ENCODE measurements at regions not wholly inside any gene's neighbourhood (a gene's known extent, or its start where the extent isn't known, plus 50 kb on each side); places are given as distances from the start of the nearest gene placed in this dataset.
"Not testable (repeated sequence)": the region's sequence is repeated elsewhere in the genome, so short reads cannot be mapped to it uniquely, and the experiment has no call there.

GRCh38 chr2:158866082-158866481 is 71.0 kb downstream of the DAPL1 start:
- not testable (repeated sequence) for DNase-seq

- not testable (repeated sequence) for DNase-seq
Measured at GRCh38 chr2:158867531-158868191, 72.5 kb downstream of the DAPL1 start.

DNA sequence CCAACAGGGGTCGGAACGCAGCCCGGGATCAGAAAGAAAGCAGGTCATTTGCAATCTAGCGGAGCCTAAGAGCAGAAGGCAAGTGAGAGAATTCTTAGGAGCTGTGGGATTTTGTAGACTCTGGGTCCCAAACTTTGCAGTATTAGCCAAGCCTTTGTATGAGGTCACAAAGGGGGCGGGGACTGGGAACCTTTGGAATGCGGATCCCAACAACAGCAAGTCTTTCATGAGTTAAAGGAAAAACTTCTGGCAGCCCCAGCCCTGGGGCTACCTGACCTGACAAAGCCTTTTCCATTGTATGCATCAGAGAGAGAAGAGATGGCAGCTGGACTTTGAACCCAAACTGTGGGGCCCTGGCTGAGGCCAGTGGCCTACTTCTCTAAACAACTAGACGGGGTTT is 73.3 kb downstream of the DAPL1 start:
- not testable (repeated sequence) for DNase-seq

GRCh38 chr2:158869122-158869521 is 74.0 kb downstream of the DAPL1 start:
- DNase-seq = not testable (repeated sequence)

DNA sequence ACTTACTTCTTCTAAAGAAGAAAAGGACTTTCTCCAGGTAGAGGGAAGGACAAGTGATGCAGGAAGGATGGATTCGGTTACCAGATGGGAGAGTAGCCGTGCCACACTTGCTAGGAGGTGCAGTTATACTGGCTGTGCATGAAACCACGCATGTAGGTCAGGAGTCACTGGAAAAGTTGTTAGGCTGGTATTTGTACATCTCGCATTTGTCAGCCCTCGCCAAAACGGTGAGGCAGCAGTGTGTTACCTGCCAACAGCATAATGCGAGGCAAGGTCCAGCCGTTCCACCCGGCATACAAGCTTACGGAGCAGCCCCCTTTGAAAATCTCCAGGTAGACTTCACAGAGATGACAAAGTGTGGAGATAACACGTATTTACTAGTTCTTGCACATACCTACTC is 74.5 kb downstream of the DAPL1 start:
- not testable (repeated sequence) for DNase-seq

GRCh38 chr2:158878003-158878402 is 82.9 kb downstream of the DAPL1 start:
- no peak for DNase-seq

DNA sequence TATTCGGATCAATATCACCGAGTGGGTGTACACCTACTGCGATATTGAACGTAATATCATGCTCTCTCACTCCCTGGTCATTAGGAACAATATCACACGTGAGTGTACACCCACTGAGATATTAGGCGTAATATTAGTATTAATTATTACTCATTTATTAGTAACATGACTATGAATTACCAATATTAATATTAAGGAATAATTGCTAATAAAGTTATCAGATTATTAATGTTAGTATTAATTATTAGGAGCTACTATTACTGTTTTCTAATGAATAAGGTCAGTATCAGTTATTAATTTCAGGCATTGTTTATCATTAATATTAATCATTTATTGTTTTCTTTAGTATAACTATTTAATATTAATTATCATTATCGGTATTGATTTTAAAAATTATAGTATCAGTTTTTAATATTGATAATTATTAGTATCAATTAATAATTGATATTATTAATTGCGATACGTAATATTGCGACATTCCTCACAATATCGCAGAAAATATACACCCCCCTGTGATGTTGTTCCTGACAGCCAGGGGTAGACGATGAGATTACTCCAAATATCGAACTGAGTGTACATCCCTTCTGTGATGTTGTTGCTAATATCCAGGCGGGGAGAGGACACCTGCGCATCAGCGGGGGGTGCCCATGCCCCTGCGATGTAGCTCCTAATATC is 84.2 kb downstream of the DAPL1 start:
- no peak for DNase-seq

- DNase-seq = no peak
Measured at GRCh38 chr2:158882297-158882696, 86.1 kb upstream of the TANC1 start.

DNA sequence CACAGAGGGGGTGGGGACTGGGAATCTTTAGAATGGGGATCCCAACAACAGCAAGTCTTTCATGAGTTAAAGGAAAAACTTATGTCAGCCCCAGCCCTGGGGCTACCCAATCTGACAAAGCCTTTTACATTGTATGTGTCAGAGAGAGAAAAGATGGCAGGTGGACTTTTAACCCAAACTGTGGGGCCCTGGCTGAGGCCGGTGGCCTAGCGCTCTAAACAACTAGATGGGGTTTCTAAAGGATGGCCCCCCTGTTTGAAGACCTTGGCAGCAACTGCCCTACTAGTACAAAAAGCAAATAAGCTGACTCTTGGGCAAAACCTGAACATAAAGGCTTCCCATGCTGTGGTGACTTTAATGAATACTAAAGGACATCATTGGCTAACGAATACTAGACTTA is 83.9 kb upstream of the TANC1 start:
- DNase-seq = not testable (repeated sequence)

DNA sequence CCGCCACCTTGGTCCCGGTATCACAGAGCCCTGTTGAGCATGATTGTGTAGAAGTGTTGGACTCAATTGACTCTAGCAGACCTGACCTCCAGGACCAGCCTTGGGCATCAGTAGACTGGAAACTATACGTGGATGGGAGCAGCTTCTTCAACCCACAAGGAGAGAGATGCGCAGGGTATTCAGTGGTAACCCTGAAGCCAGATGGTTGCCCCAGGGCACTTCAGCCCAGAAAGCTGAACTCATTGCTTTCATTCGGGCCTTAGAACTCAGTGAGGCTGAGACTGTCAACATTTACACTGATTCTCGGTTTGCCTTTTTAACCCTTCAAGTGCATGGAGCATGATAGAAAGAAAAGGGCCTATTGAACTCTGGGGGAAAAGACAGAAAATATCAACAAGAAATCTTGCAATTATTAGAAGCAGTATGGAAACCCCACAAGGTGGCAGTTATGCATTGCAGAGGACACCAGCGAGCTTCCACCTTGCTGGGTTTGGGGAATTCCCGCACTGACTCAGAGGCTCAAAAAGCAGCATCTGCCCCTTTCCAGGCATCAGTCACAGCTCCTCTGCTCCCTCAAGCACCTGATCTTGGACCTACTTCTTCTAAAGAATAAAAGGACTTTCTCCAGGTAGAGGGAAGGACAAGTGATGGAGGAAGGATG is 83.3 kb upstream of the TANC1 start:
- not testable (repeated sequence) for DNase-seq

GRCh38 chr2:158885679-158886050 is 82.8 kb upstream of the TANC1 start:
- not testable (repeated sequence) for DNase-seq

- DNase-seq = no peak
Measured at GRCh38 chr2:158889135-158889853, 79.1 kb upstream of the TANC1 start.

DNA sequence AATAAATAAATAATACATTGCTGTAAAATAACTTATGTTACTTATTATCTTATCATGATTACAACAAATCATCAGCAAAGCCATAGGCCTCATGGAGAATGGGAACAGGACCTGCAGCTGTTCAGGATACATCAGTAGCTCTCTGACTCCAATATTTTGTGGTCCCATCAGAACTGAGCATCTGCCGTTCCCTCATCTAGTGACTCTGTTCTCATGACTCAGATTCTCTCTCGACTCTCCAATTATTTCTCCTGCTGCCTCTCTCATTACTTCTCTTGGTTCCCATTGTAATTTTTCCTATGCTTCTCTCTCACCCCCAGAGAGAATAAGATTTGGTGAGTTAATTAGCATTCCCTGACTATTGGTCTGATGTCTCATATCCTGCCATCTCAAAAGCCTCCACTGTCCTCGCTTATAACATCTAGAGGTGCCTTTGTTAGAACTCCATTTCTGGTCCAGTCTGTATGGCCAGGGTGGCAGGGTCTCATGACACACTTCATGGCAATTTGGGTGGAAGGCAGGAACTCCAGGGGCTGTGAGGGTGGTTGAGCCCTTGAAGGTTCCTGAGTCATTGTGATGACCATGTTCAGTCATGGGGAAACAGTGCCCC is 78.0 kb upstream of the TANC1 start:
- no peak for DNase-seq

DNA sequence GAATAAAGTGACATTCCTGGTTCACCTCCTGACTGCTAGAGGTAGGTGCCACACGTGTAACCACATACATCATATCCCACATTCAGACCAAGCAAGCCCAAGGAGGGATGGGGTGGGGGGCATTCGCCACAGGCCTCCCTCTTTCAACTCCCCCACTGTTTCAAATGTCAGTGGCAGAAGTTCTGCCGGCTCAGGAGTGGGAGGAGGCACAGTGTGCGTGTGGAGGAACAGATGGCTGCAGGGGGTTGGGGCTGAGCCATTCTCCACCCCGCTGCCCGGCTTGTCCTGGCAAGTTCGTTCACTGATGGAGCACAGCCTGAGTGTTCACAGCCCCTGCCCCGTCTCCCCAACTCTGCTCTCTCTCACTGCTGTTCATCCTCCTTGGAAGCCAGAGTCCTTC is 75.4 kb upstream of the TANC1 start:
- DNase-seq = no peak

DNA sequence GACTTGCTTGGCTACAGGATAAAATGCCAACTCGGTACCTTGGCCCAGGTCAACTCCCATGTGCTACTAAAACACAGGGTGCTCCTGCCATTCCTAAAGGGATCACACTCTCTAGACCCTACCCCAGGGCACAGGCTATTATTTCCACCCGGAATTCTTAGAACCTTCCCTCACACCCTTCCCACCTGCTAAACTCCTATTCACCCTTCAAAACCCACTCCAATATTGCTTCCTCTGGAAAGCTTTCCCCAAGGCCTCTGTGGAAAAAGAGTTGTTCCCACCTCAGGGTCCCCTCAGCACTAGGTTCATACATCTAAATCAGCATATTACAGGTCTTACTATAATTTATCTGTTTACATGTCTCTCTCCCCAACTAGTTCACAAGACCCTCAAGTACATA is 75.0 kb upstream of the TANC1 start:
- DNase-seq = no peak

DNA sequence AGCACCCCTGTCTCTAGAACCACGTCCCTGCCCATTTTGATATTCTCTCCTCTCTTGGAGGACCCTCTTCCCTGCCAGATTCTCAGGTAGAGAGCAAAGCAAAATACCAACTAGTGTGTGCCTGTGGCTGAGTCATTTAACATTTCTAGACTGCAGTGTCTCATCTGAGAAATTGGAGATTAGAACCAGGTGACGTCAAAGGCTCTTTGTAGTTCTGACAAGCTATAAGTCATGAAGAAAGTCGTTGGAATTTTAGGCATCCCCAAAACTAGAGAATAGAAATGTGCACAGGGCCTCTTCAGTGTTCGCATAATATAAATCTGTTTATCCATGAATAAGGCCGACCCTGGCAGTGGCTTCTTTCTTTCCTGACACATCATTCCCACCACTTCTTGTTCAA is 74.4 kb upstream of the TANC1 start:
- DNase-seq = no peak

- no peak for DNase-seq
Measured at GRCh38 chr2:158894572-158894971, 73.9 kb upstream of the TANC1 start.

- no peak for DNase-seq
Measured at GRCh38 chr2:158900345-158900744, 68.1 kb upstream of the TANC1 start.

DNA sequence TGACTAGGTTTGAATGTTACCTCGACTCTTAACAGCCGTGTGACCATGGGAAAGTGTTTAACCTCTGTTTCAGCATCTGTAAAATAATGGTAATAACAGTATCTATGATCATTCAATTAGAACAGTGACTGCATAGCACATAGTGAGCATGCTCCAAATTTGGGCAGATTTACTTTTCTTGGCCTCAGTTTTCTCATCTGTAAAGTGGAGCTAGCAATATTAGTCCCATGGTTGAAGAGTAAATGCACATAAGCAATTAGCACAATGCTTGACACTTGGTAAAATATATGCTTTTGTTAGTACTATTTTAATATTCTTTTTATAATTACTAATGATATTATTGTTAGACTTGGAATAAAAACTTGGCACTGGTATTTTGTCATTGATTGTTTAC is 66.4 kb upstream of the TANC1 start:
- no peak for DNase-seq

- DNase-seq = no peak
Measured at GRCh38 chr2:158903711-158904405, 64.6 kb upstream of the TANC1 start.

- DNase-seq = no peak
Measured at GRCh38 chr2:158904627-158905177, 63.7 kb upstream of the TANC1 start.

- no peak for DNase-seq
Measured at GRCh38 chr2:158905341-158905740, 63.1 kb upstream of the TANC1 start.
